PC-9 (cell line): ENCODE measurements at regions not wholly inside any gene's neighbourhood (a gene's known extent, or its start where the extent isn't known, plus 50 kb on each side); places are given as distances from the start of the nearest gene placed in this dataset.

Source experiments
- CTCF ChIP-seq: fragments of 200-600 bp; sonication (generic); conservative IDR thresholded peaks from 2 replicates; pipeline ENCODE4 v1.6.1; 2017; ENCODE audit warnings: mixed run types, antibody characterized with exemption, mild to moderate bottlenecking, moderate library complexity
- EZH2 ChIP-seq: fragments of 200-600 bp; sonication (generic); IDR thresholded peaks from 2 replicates; pipeline ENCODE4 v1.8.0; 2017; ENCODE audit warnings: antibody characterized with exemption, low read depth

GRCh38 chr2:133652398-133652797 lies 84.1 kb upstream of the NCKAP5 start:
- TF ChIP-seq EZH2, result no peak
- TF ChIP-seq CTCF, result no peak
